IMR-90 (cell line): ENCODE measurements at regions not wholly inside any gene's neighbourhood (a gene's known extent, or its start where the extent isn't known, plus 50 kb on each side); places are given as distances from the start of the nearest gene placed in this dataset.
A peak's percentile ranks its signal among the peaks of the same experiment; 100 is the strongest.

Experiments
- ATAC-seq: fragments of 200-7000 bp; cut with Tn5 transposase; 2 replicates; pipeline ENCODE4 v1.9.1; 2020; ENCODE audit warnings: low read depth, mild to moderate bottlenecking, moderate library complexity
- BruUV-seq: library from RNA; stranded (reverse); fragments of 400-500 nt; replicated peaks from 2 replicates; lab custom pipeline; 2021; lab: Mats Ljungman, UMichigan
- CTCF ChIA-PET: fragments of 300-600 bp; formaldehyde crosslinking; extraction: SDS; loops from one replicate; lab custom pipeline; 2021; ENCODE audit warnings: antibody characterized with exemption; lab: Yijun Ruan, JAX
- POLR2A ChIA-PET: fragments of 300-600 bp; sonication (Branson Sonifier 250); formaldehyde crosslinking; loops from one replicate; lab custom pipeline; 2022; ENCODE audit warnings: antibody characterized with exemption; ENCODE audit not compliant: unreplicated experiment; lab: Charles Lee
- DNase-seq: peaks from one replicate; pipeline ENCODE4 v3.0.0; 2013
- H2AFZ ChIP-seq: replicated peaks from 2 replicates; pipeline ENCODE3; 2013; ENCODE audit warnings: low read length, mild to moderate bottlenecking; ENCODE audit not compliant: poor library complexity
- H2AK5ac ChIP-seq: 2 replicates; pipeline ENCODE4 v1.6.1; 2013; ENCODE audit warnings: low read depth, low read length, inconsistent platforms
- H2AK9ac ChIP-seq: replicated peaks from 2 replicates; pipeline ENCODE3; 2013; ENCODE audit warnings: mild to moderate bottlenecking, low read depth, low read length, moderate library complexity; ENCODE audit not compliant: poor library complexity
- H2BK120ac ChIP-seq: 2 replicates; pipeline ENCODE4 v1.6.1; 2013; ENCODE audit warnings: low read depth, low read length, inconsistent platforms
- H2BK15ac ChIP-seq: 3 replicates; pipeline ENCODE4 v1.6.1; 2013; ENCODE audit warnings: low read depth, low read length, inconsistent platforms
- H2BK20ac ChIP-seq: 2 replicates; pipeline ENCODE4 v1.6.1; 2013; ENCODE audit warnings: low read depth, mild to moderate bottlenecking, inconsistent platforms, low read length, moderate library complexity
- H2BK5ac ChIP-seq: 2 replicates; pipeline ENCODE4 v1.6.1; 2013; ENCODE audit warnings: mild to moderate bottlenecking, low read depth, low read length, inconsistent platforms; ENCODE audit not compliant: poor library complexity, severe bottlenecking
- H3K14ac ChIP-seq: replicated peaks from 2 replicates; pipeline ENCODE4 v1.6.1; 2013; ENCODE audit warnings: low read depth, low read length, inconsistent platforms
- H3K18ac ChIP-seq: 2 replicates; pipeline ENCODE4 v1.6.1; 2013; ENCODE audit warnings: low read depth, low read length, control low read depth
- H3K23ac ChIP-seq: 2 replicates; pipeline ENCODE4 v1.6.1; 2013; ENCODE audit warnings: low read depth, low read length, inconsistent platforms
- H3K27ac ChIP-seq: 2 replicates; pipeline ENCODE4 v1.5.1; 2013; ENCODE audit warnings: mild to moderate bottlenecking, control low read depth, low read length; ENCODE audit not compliant: insufficient read depth
- H3K27me3 ChIP-seq: 2 replicates; pipeline ENCODE4 v1.6.1; 2013; ENCODE audit warnings: low read length; ENCODE audit not compliant: control insufficient read depth, insufficient read depth
- H3K36me3 ChIP-seq: 2 replicates; pipeline ENCODE4 v1.6.1; 2013; ENCODE audit warnings: low read length, mixed read lengths; ENCODE audit not compliant: control insufficient read depth, insufficient read depth
- H3K4ac ChIP-seq: 2 replicates; pipeline ENCODE4 v1.6.1; 2013; ENCODE audit warnings: low read depth, low read length, inconsistent platforms
- H3K4me1 ChIP-seq: 2 replicates; pipeline ENCODE4 v1.6.1; 2013; ENCODE audit warnings: low read length, mixed read lengths; ENCODE audit not compliant: control insufficient read depth, insufficient read depth
- H3K4me2 ChIP-seq: 2 replicates; pipeline ENCODE4 v1.6.1; 2013; ENCODE audit warnings: low read depth, mild to moderate bottlenecking, control low read depth, low read length, moderate library complexity
- H3K4me3 ChIP-seq: 2 replicates; pipeline ENCODE4 v1.5.1; 2013; ENCODE audit warnings: low read depth, mild to moderate bottlenecking, control low read depth, low read length, moderate library complexity; ENCODE audit not compliant: insufficient read depth
- H3K56ac ChIP-seq: 2 replicates; pipeline ENCODE4 v1.6.1; 2013; ENCODE audit warnings: low read length, inconsistent platforms; ENCODE audit not compliant: insufficient read depth; ENCODE audit errors: extremely low read depth
- H3K79me1 ChIP-seq, 2 experiments: 2 replicates each; pipeline ENCODE4 v1.6.1; 2013; ENCODE audit warnings: low read length in 2 of 2, inconsistent platforms in 1 of 2, low read depth in 1 of 2
- H3K9ac ChIP-seq: 2 replicates; pipeline ENCODE4 v1.6.1; 2013; ENCODE audit warnings: low read depth, low read length, control low read depth
- H3K9me1 ChIP-seq: 2 replicates; pipeline ENCODE4 v1.6.1; 2013; ENCODE audit warnings: low read length, inconsistent platforms; ENCODE audit not compliant: insufficient read depth
- H3K9me3 ChIP-seq: 2 replicates; pipeline ENCODE4 v1.6.1; 2013; ENCODE audit warnings: low read length; ENCODE audit not compliant: control insufficient read depth, insufficient read depth
- H4K20me1 ChIP-seq: 2 replicates; pipeline ENCODE4 v1.6.1; 2013; ENCODE audit warnings: low read length, inconsistent platforms; ENCODE audit not compliant: insufficient read depth
- H4K5ac ChIP-seq: 2 replicates; pipeline ENCODE4 v1.6.1; 2013; ENCODE audit warnings: mild to moderate bottlenecking, low read depth, low read length, control low read depth
- H4K8ac ChIP-seq, 2 experiments: 2 replicates each; pipeline ENCODE4 v1.6.1; 2013; ENCODE audit warnings: low read depth in 2 of 2, low read length in 2 of 2, control low read depth in 1 of 2, inconsistent platforms in 1 of 2
- H4K91ac ChIP-seq: 2 replicates; pipeline ENCODE4 v1.6.1; 2013; ENCODE audit warnings: low read depth, low read length, inconsistent platforms; ENCODE audit not compliant: insufficient read depth
- CEBPB ChIP-seq: IDR thresholded peaks from 2 replicates; pipeline ENCODE4 v1.6.1; 2012; ENCODE audit warnings: low read depth, low read length, improper control_type of control experiment
- CHD1 ChIP-seq: IDR thresholded peaks from 2 replicates; pipeline ENCODE4 v1.6.1; 2012; ENCODE audit warnings: low read depth, low read length, improper control_type of control experiment
- MXI1 ChIP-seq: IDR thresholded peaks from 2 replicates; pipeline ENCODE4 v1.6.1; 2012; ENCODE audit warnings: low read depth, mild to moderate bottlenecking, low read length, moderate library complexity, borderline replicate concordance
- NFE2L2 ChIP-seq: fragments of 150-350 bp; IDR thresholded peaks from 2 replicates; pipeline ENCODE4 v1.6.1; 2016; ENCODE audit warnings: low read depth, mild to moderate bottlenecking, low read length
- POLR2A ChIP-seq: IDR thresholded peaks from 2 replicates; pipeline ENCODE4 v1.6.1; 2012; ENCODE audit warnings: mild to moderate bottlenecking, low read depth, low read length
- RAD21 ChIP-seq: IDR thresholded peaks from 2 replicates; pipeline ENCODE4 v1.6.1; 2012; ENCODE audit warnings: low read length, improper control_type of control experiment
- RCOR1 ChIP-seq: IDR thresholded peaks from 2 replicates; pipeline ENCODE4 v1.6.1; 2012; ENCODE audit warnings: mild to moderate bottlenecking, low read length, improper control_type of control experiment; ENCODE audit not compliant: insufficient replicate concordance
- RFX5 ChIP-seq: IDR thresholded peaks from 2 replicates; pipeline ENCODE4 v1.8.0; 2012; ENCODE audit warnings: low read depth, mild to moderate bottlenecking, low read length, moderate library complexity
- SMC3 ChIP-seq: fragments of 150-350 bp; IDR thresholded peaks from 2 replicates; pipeline ENCODE4 v1.6.1; 2016; ENCODE audit warnings: low read depth, mild to moderate bottlenecking, antibody characterized with exemption, low read length, moderate library complexity
- WGBS, 2 experiments: methylation state at CpG; one replicate each; pipeline versions ENCODE4 v1.1.5 to v1.1.7; 2013; ENCODE audit warnings: missing lambda C conversion rate in 2 of 2; ENCODE audit not compliant: insufficient read length in 1 of 2; ENCODE audit errors: extremely low coverage in 2 of 2; 5-methylcytosine and 5-hydroxymethylcytosine counted together
- dilution Hi-C: fragments of 300-500 bp; cut with HindIII; formaldehyde crosslinking; loops from one replicate; pipeline ENCODE4 v1.14.3; 2018; ENCODE audit warnings: low sequenced_read_pairs; ENCODE audit not compliant: unreplicated experiment
- in situ Hi-C: fragments of 300-500 bp; cut with MboI; formaldehyde crosslinking; loops from 3 replicates; pipeline ENCODE4 v1.14.3; 2019; ENCODE audit warnings: low sequenced_read_pairs, inconsistent platforms, mixed read lengths
- intact Hi-C: fragments of 100-400 bp; cut with micrococcal nuclease; formaldehyde crosslinking; loops from 2 replicates; pipeline ENCODE4 v1.10.0; 2022
- TF ChIP-seq, protein P1 (sequence below): conservative IDR thresholded peaks from 2 replicates; pipeline ENCODE4 v1.5.1; 2012; ENCODE audit warnings: mild to moderate bottlenecking, low read depth, low read length, improper control_type of control experiment

DNA sequence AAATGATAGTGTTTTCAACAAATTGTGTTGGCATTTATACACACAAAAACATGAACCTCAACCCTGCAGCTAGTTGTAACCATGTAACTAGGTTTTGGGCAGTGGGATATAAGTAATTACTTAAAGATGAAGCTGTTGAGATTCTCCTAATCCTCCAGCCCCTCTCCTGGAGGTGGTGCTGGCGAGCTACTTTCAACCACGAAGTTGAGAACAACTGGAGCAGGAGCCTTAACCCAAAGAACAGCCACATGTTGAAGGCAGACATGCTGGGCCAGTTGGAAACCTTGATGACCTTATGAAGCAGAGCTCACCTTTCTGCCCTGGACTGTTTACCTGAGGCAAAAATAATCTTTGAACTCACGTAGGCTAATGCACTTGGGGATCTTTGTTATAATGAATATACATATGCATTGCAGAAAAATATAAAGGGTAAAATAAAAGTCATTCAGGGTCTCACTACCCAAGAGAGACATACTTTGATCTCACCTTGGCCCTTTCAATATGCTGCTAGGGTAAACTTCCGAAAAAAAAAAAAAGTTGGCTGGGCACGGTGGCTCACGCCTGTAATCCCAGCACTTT, 89.6 kb upstream of the NPAS2 start:
- WGBS, 2 experiments: 100% methylated on average over 1 of the region's 6 CpGs; no CpG with 5 or more reads in 1 of the 2 experiments
- Histone ChIP-seq H4K91ac (no peak overlapping the region), H2AK5ac (no peak overlapping the region), H3K9ac (no peak overlapping the region), H3K56ac (no peak overlapping the region), H4K20me1 (no peaks in the 10 kb centered on the region), H2BK15ac (no peak overlapping the region), H3K18ac (no peak overlapping the region), H3K9me3 (no peaks in the 10 kb centered on the region), H4K5ac (no peak overlapping the region), H3K14ac (no peak overlapping the region), H3K36me3 (no peaks in the 10 kb centered on the region), H3K79me1 (no peaks in the 10 kb centered on the region), H2BK20ac (peak overlapping the region; percentile 65; the same call in 1 of the 2 replicates), H2BK5ac (no peak overlapping the region), H3K4me3 (no peak overlapping the region), H3K4ac (no peak overlapping the region), H2AFZ (no peak overlapping the region), H3K23ac (no peak overlapping the region), H3K9me1 (0 out of 2 replicates have a peak, but pooled peaks cover 9% of the 10 kb centered on the region), H3K27ac (no peak overlapping the region), H3K4me2 (no peak overlapping the region), H2AK9ac (no peak overlapping the region), H2BK120ac (0 out of 2 replicates have a peak overlapping the region, but pooled peaks have one; percentile 56), H3K27me3 (peaks cover 7% of the 10 kb centered on the region), H4K8ac (no peak overlapping the region), H3K4me1 (peaks cover 12% of the 10 kb centered on the region)
- intact Hi-C loops (loop anchor here (1.0 to 5.0 kb wide), 4 partner anchors 90 to 272 kb away; partner anchors contain the start of genes NPAS2 and RPL31), dilution Hi-C loops (no loop called here), in situ Hi-C loops (loop anchor here (5.0 kb wide), 2 partner anchors 82 to 262 kb away; no protein-coding TSS in a partner anchor)
- no TSS peak for BruUV-seq
- CTCF ChIA-PET: interaction anchor here (0.5 to 1.9 kb wide), 9 partner anchors 28 to 255 kb away, joined by 3 to 13 read pairs (median 3); no protein-coding TSS in a partner anchor
- DNase-seq (peak; percentile 77), ATAC-seq (peak; percentile 86)
- no peak for TF ChIP-seq CEBPB
- TF ChIP-seq, protein P1, sequence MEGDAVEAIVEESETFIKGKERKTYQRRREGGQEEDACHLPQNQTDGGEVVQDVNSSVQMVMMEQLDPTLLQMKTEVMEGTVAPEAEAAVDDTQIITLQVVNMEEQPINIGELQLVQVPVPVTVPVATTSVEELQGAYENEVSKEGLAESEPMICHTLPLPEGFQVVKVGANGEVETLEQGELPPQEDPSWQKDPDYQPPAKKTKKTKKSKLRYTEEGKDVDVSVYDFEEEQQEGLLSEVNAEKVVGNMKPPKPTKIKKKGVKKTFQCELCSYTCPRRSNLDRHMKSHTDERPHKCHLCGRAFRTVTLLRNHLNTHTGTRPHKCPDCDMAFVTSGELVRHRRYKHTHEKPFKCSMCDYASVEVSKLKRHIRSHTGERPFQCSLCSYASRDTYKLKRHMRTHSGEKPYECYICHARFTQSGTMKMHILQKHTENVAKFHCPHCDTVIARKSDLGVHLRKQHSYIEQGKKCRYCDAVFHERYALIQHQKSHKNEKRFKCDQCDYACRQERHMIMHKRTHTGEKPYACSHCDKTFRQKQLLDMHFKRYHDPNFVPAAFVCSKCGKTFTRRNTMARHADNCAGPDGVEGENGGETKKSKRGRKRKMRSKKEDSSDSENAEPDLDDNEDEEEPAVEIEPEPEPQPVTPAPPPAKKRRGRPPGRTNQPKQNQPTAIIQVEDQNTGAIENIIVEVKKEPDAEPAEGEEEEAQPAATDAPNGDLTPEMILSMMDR: peak; percentile 93
- peak; percentile 97 for TF ChIP-seq SMC3
- no peak for TF ChIP-seq MXI1
- TF ChIP-seq CHD1: no peak
- peak; percentile 97 for TF ChIP-seq RAD21
- no peak for TF ChIP-seq RCOR1
- no peak for TF ChIP-seq RFX5
- TF ChIP-seq NFE2L2: no peak
- no peak for TF ChIP-seq POLR2A
- POLR2A ChIA-PET: interaction anchor here (0.6 kb wide), 1 partner anchor 272 kb away, joined by 3 read pairs; the partner anchor contains the start of gene RPL31
